Neural progenitor cell (in vitro differentiated cells): ENCODE measurements at regions not wholly inside any gene's neighbourhood (a gene's known extent, or its start where the extent isn't known, plus 50 kb on each side); places are given as distances from the start of the nearest gene placed in this dataset.

Source experiments
- DNase-seq: peaks from one replicate; pipeline ENCODE4 v3.0.0-alpha.2; 2016; ENCODE audit warnings: low spot score
- H2AFZ ChIP-seq: fragments of 200-600 bp; sonication (generic); replicated peaks from 2 replicates; pipeline ENCODE4 v1.6.1; 2016; ENCODE audit warnings: antibody characterized with exemption
- H3F3A ChIP-seq: fragments of 200-600 bp; sonication (generic); 2 replicates; pipeline ENCODE4 v1.6.1; 2016; ENCODE audit warnings: antibody characterized with exemption, low read depth
- H3K27ac ChIP-seq: fragments of 200-600 bp; sonication (generic); 2 replicates; pipeline ENCODE4 v1.5.1; 2016; ENCODE audit warnings: mild to moderate bottlenecking
- H3K27me3 ChIP-seq: fragments of 200-600 bp; sonication (generic); 2 replicates; pipeline ENCODE4 v1.6.1; 2016; ENCODE audit warnings: mild to moderate bottlenecking, moderate library complexity
- H3K36me3 ChIP-seq: fragments of 200-600 bp; sonication (generic); 2 replicates; pipeline ENCODE4 v1.5.1; 2016
- H3K4me1 ChIP-seq: fragments of 200-600 bp; sonication (generic); 2 replicates; pipeline ENCODE4 v1.6.1; 2016; ENCODE audit warnings: mixed run types
- H3K4me2 ChIP-seq: fragments of 200-600 bp; sonication (generic); 2 replicates; pipeline ENCODE4 v1.6.1; 2016
- H3K4me3 ChIP-seq: fragments of 200-600 bp; sonication (generic); 2 replicates; pipeline ENCODE4 v1.5.1; 2016
- H3K79me2 ChIP-seq: fragments of 200-600 bp; sonication (generic); 2 replicates; pipeline ENCODE4 v1.6.1; 2016; ENCODE audit warnings: low read depth
- H3K9ac ChIP-seq: fragments of 200-600 bp; sonication (generic); 2 replicates; pipeline ENCODE4 v1.6.1; 2016
- H3K9me3 ChIP-seq: fragments of 200-600 bp; sonication (generic); 2 replicates; pipeline ENCODE4 v1.5.1; 2016; ENCODE audit warnings: low read depth
- H4K20me1 ChIP-seq: fragments of 200-600 bp; sonication (generic); 2 replicates; pipeline ENCODE4 v1.6.1; 2016; ENCODE audit warnings: low read depth
- H3K27ac Mint-ChIP-seq: 3 replicates; pipeline ENCODE4 v1.8.0; 2021; ENCODE audit warnings: mixed read lengths
- H3K27me3 Mint-ChIP-seq: 2 replicates; pipeline ENCODE4 v1.8.0; 2022; ENCODE audit warnings: low read depth, mild to moderate bottlenecking, inconsistent platforms, moderate library complexity, mixed read lengths; ENCODE audit not compliant: insufficient read depth
- H3K36me3 Mint-ChIP-seq: 3 replicates; pipeline ENCODE4 v1.8.0; 2021; ENCODE audit warnings: mixed read lengths
- H3K4me1 Mint-ChIP-seq: 3 replicates; pipeline ENCODE4 v1.8.0; 2021; ENCODE audit warnings: mixed read lengths
- H3K4me3 Mint-ChIP-seq: 3 replicates; pipeline ENCODE4 v1.8.0; 2021; ENCODE audit warnings: mild to moderate bottlenecking, moderate library complexity, mixed read lengths
- H3K9me3 Mint-ChIP-seq: 3 replicates; pipeline ENCODE4 v1.8.0; 2020; ENCODE audit warnings: mixed read lengths
- EZH2 ChIP-seq: fragments of 200-600 bp; sonication (generic); IDR thresholded peaks from 2 replicates; pipeline ENCODE4 v1.6.1; 2017; ENCODE audit warnings: antibody characterized with exemption, mild to moderate bottlenecking, moderate library complexity
- EZH2phosphoT487 ChIP-seq: fragments of 200-600 bp; sonication (generic); IDR thresholded peaks from 2 replicates; pipeline ENCODE4 v1.6.1; 2017; ENCODE audit warnings: antibody characterized with exemption
- TF ChIP-seq, protein P1 (sequence below): fragments of 200-600 bp; sonication (generic); IDR thresholded peaks from 2 replicates; pipeline ENCODE4 v1.5.1; 2017; ENCODE audit warnings: antibody characterized with exemption, mild to moderate bottlenecking

DNA sequence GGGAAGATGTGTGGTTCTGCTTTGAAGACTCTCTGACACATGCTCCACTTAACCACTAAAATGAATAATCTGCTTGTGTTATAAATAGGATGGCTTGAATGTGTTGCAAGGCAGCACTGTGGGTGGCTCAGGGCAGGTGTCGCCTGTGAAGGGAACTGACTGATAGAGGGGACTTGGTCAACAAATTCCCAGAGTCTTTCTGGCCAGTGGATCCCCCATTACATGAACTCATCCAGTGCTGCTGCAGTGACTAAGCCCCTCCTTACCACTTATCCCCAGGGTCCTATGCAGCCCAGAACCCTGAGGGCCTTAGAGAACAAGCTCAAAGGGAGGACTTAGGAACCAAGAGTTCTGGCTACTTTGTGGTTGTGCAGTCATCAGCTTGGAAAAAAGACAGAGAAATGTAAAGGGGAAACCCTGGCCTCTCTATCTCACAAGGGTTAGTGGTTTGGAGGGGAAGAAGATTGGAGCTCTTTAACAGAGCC lies 226.2 kb upstream of the TNP1 start:
- no peak overlapping the region for H3K27ac ChIP-seq
- no peaks in the 10 kb centered on the region for H3K9me3 ChIP-seq
- H3K4me2 ChIP-seq, result no peak overlapping the region
- no peak overlapping the region for H3K4me3 ChIP-seq
- Mint-ChIP-seq H3K9me3 (no peaks in the 10 kb centered on the region), H3K4me3 (no peak overlapping the region), H3K27ac (no peak overlapping the region), H3K27me3 (peaks cover 2% of the 10 kb centered on the region), H3K36me3 (no peaks in the 10 kb centered on the region), H3K4me1 (peaks cover 4% of the 10 kb centered on the region)
- no peaks in the 10 kb centered on the region for H3K79me2 ChIP-seq
- DNase-seq, result no peak
- no peaks in the 10 kb centered on the region for H4K20me1 ChIP-seq
- no peak overlapping the region for H3K9ac ChIP-seq
- H3K36me3 ChIP-seq, result no peaks in the 10 kb centered on the region
- H3F3A ChIP-seq, result no peaks in the 10 kb centered on the region
- no peaks in the 10 kb centered on the region for H3K27me3 ChIP-seq
- TF ChIP-seq EZH2phosphoT487 (no peak), EZH2 (no peak)
- TF ChIP-seq, protein P1, sequence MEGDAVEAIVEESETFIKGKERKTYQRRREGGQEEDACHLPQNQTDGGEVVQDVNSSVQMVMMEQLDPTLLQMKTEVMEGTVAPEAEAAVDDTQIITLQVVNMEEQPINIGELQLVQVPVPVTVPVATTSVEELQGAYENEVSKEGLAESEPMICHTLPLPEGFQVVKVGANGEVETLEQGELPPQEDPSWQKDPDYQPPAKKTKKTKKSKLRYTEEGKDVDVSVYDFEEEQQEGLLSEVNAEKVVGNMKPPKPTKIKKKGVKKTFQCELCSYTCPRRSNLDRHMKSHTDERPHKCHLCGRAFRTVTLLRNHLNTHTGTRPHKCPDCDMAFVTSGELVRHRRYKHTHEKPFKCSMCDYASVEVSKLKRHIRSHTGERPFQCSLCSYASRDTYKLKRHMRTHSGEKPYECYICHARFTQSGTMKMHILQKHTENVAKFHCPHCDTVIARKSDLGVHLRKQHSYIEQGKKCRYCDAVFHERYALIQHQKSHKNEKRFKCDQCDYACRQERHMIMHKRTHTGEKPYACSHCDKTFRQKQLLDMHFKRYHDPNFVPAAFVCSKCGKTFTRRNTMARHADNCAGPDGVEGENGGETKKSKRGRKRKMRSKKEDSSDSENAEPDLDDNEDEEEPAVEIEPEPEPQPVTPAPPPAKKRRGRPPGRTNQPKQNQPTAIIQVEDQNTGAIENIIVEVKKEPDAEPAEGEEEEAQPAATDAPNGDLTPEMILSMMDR, result no peak
- H3K4me1 ChIP-seq, result peaks cover 7% of the 10 kb centered on the region
- H2AFZ ChIP-seq, result no peak overlapping the region

DNA sequence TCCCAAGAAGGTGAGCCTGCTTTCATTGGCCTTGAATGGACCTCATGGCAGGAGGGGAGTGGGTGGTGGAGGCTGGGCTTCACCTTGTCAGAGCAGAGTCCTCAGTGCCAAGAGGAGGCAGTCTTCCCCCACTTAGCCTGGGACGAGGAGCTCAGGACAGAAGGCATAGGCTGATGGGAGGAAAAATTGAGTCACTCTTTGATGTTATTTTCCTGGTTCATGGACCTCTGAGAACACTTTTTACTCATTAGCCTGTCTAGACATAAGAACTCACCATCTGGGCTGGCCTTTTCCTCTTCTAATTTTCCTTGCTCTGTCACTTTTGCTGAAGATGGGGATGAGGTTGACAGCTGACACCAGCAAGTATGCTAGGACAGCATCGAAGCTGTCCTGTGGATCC lies 225.7 kb upstream of the TNP1 start:
- Mint-ChIP-seq H3K36me3 (no peaks in the 10 kb centered on the region), H3K27me3 (peaks cover 2% of the 10 kb centered on the region), H3K4me3 (no peak overlapping the region), H3K4me1 (peaks cover 4% of the 10 kb centered on the region), H3K9me3 (no peaks in the 10 kb centered on the region), H3K27ac (no peak overlapping the region)
- TF ChIP-seq, protein P1, result no peak
- no peak for TF ChIP-seq EZH2phosphoT487
- TF ChIP-seq EZH2, result no peak
- H3K27ac ChIP-seq, result no peak overlapping the region
- H3K9ac ChIP-seq, result no peak overlapping the region
- H3K4me1 ChIP-seq, result peaks cover 7% of the 10 kb centered on the region
- H3K27me3 ChIP-seq, result no peaks in the 10 kb centered on the region
- no peak for DNase-seq
- no peak overlapping the region for H3K4me3 ChIP-seq
- H3K4me2 ChIP-seq, result no peak overlapping the region
- no peaks in the 10 kb centered on the region for H3K9me3 ChIP-seq
- no peak overlapping the region for H2AFZ ChIP-seq
- H3K79me2 ChIP-seq, result no peaks in the 10 kb centered on the region
- H3K36me3 ChIP-seq, result no peaks in the 10 kb centered on the region
- H4K20me1 ChIP-seq, result no peaks in the 10 kb centered on the region
- no peaks in the 10 kb centered on the region for H3F3A ChIP-seq

DNA sequence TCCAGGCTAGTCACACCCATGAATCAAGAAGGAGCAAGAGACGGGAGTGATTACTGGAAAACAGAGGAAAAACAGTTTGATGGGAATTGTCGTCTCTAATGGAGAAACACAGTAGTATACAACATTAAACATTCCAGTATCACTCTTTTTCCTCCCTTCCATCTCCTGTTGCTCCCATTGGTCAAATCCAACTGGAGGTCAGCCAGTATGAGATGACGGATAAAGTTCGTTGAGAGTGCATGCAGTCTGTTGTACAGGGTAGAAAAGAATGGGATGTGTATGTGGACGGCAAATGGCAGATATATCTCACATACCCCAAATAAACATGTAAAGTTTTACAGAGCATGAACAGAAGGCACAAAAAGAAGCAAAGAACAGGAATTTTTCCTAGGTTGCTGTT lies 221.9 kb upstream of the TNP1 start:
- no peak overlapping the region for H3K27ac ChIP-seq
- H3K36me3 Mint-ChIP-seq, result no peaks in the 10 kb centered on the region
- H3K4me2 ChIP-seq, result no peak overlapping the region
- H3K4me3 Mint-ChIP-seq, result no peak overlapping the region
- no peak overlapping the region for H2AFZ ChIP-seq
- H3K27ac Mint-ChIP-seq, result no peak overlapping the region
- no peaks in the 10 kb centered on the region for H3K79me2 ChIP-seq
- peaks cover 3% of the 10 kb centered on the region for H3K27me3 Mint-ChIP-seq
- H3K9ac ChIP-seq, result no peak overlapping the region
- H3K4me1 Mint-ChIP-seq, result no peaks in the 10 kb centered on the region
- TF ChIP-seq, protein P1, result no peak
- TF ChIP-seq EZH2 (no peak), EZH2phosphoT487 (no peak)
- no peaks in the 10 kb centered on the region for H3F3A ChIP-seq
- H3K9me3 Mint-ChIP-seq, result no peaks in the 10 kb centered on the region
- H4K20me1 ChIP-seq, result no peaks in the 10 kb centered on the region
- H3K4me1 ChIP-seq, result no peaks in the 10 kb centered on the region
- no peaks in the 10 kb centered on the region for H3K27me3 ChIP-seq
- H3K36me3 ChIP-seq, result no peaks in the 10 kb centered on the region
- H3K9me3 ChIP-seq, result no peaks in the 10 kb centered on the region
- DNase-seq, result no peak
- H3K4me3 ChIP-seq, result no peak overlapping the region

DNA sequence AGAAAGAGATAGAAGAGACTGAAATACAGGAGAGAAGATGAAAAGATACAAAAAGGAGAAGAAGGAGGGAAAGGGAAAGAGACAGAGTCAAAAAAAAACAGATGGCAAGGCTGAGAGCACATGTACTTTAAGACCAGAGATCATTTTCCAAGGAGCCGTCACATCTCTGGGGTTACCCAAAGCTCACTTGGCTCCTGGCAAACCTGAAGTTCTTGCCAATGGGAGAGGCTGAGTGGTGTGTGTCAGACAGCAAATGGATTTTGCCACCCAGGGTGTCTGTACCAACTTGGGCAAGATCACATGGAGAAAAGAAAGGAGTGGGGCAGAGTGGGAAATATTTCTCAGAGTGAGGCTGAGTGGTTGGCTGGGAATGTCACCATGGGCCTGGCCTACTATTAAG lies 219.3 kb upstream of the TNP1 start:
- H3K9me3 Mint-ChIP-seq, result no peaks in the 10 kb centered on the region
- no peaks in the 10 kb centered on the region for H3F3A ChIP-seq
- H3K4me3 ChIP-seq, result no peak overlapping the region
- H3K79me2 ChIP-seq, result no peaks in the 10 kb centered on the region
- H3K4me2 ChIP-seq, result no peak overlapping the region
- H3K36me3 ChIP-seq, result no peaks in the 10 kb centered on the region
- DNase-seq, result no peak
- H3K4me1 Mint-ChIP-seq, result peaks cover 12% of the 10 kb centered on the region
- H3K27me3 ChIP-seq, result no peaks in the 10 kb centered on the region
- no peak overlapping the region for H2AFZ ChIP-seq
- peaks cover 12% of the 10 kb centered on the region for H3K4me1 ChIP-seq
- H3K4me3 Mint-ChIP-seq, result no peak overlapping the region
- H3K9me3 ChIP-seq, result no peaks in the 10 kb centered on the region
- no peak overlapping the region for H3K27ac Mint-ChIP-seq
- H3K27ac ChIP-seq, result no peak overlapping the region
- H4K20me1 ChIP-seq, result no peaks in the 10 kb centered on the region
- no peak for TF ChIP-seq EZH2
- TF ChIP-seq EZH2phosphoT487, result no peak
- TF ChIP-seq, protein P1, result no peak
- no peak overlapping the region for H3K9ac ChIP-seq
- peaks cover 5% of the 10 kb centered on the region for H3K27me3 Mint-ChIP-seq
- H3K36me3 Mint-ChIP-seq, result no peaks in the 10 kb centered on the region
